Medulla oblongata (tissue), 1 donor: ENCODE measurements at regions not wholly inside any gene's neighbourhood (a gene's known extent, or its start where the extent isn't known, plus 50 kb on each side); places are given as distances from the start of the nearest gene placed in this dataset.
A peak's percentile ranks its signal among the peaks of the same experiment; 100 is the strongest.
"Not testable (repeated sequence)": the region's sequence is repeated elsewhere in the genome, so short reads cannot be mapped to it uniquely, and the experiment has no call there.

ENCODE experiments used
- DNase-seq: peaks from one replicate; pipeline ENCODE4 v3.0.0-alpha.2; 2015; ENCODE audit errors: extremely low spot score

DNA sequence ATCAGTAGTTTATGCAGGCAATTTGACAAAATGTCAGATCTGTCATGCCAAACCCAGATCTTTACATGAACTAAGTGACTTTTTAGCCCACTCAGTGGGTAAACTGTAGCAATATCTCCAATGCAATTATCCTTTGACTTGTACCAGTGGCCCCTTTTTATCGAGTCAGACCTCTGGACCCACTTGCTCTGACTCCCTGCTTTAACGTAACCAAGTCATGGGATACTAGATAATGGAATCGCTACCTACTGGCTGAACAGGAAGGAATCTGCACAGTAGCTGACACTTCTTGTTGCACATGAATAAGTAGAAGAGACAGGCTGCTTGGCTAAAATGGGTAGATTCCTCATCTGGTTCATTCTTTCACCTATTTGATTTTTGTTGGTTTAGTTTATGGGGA lies 128.4 kb upstream of the LYPLAL1 start:
- no peak for DNase-seq

DNA sequence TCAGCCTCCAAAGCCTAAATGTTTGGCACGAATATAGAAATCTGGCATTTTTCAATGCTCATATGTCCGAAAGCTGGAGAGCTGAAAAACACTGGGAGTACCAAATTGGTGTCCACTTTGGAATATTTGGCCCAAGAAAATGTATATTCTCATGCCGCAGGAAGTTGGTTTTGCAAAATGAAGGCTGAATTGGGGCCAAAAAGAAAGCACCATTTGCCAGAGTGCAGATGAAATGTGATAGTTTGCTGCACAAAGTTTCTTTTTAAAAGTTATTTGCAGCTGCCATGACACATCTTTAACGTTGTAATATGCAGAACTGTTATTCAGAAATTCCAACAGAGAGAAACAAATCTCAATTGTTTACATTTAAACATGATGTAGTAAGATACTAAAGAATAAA lies 124.2 kb upstream of the LYPLAL1 start:
- DNase-seq, result no peak

DNA sequence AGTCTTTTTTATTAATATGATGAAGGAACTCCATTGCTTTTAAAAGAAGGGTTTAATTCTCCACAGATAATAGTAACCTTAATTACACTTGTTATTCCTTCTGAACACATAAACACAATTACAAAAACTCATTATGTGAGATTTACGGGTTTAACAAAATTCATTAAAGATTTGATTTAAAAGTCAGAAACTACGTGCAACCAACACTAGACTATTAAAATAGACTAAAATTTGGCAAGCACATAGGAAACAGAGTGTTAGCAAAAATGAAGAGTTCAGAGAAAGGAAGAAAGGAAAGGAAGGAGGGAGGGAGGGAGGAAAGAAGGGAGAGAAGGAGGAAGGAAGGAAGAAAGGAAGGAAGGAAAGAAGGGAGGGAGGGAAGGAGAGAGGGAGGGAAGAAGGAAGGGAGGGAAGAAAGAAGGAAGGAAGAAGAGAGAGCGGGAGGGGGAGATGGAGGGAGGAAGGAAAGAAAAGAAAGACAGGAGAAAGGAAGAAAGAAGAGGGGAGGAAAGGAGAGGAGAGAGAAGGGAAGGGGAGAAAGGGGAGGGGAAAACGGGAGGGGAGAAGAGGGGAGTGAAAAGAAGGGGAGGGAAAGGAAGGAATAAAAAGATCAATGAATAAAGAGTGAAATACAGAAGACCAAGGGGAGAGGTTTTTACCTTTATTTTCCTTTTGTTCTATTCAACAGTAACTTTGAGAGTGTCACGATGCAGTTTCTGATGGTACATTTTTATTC lies 123.4 kb upstream of the LYPLAL1 start:
- no peak for DNase-seq

DNA sequence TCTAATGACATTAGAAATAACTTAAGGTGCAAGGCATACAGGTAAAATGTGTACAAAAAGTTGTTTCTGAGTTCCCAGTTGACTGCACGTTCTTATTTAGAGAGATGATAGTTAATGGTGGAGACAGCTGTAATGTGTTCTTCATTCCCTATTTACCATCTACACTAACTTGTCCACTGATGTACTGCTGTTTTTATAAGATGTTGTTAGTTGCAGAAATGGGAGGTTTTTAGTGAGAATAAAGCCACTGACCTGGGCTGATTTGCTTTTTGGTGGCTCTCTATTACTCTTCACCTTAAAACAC lies 122.9 kb upstream of the LYPLAL1 start:
- DNase-seq, result no peak

DNA sequence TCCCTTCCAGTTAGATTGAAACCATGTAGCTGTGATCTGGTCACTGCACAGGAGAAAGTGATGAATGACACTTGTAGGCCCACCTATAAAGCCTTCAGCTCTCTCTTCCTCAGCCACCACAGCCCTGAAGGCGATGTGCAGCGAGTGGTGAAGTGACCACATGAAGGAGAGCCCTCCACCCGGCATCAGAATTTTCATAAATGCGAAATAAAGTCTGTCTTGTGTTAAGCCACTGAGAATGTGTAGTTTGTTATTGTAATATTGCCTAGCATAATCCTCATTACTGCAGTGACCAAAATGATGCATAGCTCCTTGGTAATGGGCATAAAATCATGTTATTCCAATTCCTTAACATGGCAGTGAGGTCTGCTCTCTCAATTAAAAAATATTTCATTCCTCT lies 122.1 kb upstream of the LYPLAL1 start:
- no peak for DNase-seq

DNA sequence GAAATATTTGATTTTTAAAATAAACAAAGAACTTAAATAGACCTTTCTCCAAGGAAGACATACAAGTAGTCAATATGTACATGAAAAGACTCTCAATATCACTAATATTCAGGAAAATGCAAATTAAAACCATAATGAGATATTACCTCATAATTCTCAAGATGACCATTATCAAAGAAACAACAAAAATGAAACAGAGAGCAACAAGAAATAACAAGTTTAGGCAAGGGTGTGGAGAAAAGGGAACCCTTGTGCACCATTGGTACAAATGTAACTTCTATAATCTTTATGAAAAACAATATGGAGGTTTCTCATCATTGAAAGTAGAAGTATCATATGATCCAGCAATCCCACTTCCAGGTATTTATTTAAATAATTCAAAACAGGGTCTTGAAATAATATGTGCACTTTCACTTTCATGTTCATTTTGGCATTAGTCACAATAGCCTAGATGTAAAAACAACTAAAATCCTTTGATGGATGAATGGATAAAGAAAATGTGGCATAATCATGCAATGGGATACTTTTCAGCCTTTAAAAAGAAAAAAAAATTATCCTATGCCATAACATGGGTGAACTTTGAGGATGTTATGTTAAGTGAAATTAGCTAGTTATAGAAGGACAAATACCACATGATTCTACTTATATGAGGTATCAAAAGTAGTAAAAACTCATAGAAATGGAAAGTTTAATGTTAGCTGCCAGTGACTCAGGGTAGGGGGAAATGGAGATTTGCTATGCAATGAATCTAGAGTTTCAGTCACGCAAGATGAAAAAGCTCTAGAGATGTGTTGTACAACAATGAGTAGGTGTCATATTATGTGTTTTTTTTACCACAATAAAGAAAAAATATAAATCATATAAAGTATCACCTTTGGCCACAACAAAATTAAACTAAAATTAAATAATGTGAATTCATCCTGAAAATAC lies 114.5 kb upstream of the LYPLAL1 start:
- DNase-seq, result no peak

DNA sequence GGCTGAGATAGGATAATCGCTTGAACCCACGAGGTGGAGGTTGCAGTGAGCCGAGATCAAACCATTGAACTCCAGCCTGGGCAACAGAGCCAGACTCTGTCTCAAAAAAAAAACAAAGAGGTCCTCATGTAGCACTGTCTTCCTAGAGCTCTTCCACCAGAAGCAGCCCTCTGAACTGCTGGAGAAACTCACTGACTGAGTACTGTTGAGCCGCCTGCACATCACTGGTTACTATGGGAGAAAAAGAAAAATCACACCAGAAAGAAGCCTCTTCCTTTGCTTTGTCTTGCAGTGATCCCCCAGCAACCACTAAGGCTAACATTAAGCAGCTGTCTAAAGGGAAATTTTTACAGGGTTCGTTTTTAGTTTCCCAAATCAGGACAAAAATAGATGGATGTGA lies 112.9 kb upstream of the LYPLAL1 start:
- no peak for DNase-seq

DNA sequence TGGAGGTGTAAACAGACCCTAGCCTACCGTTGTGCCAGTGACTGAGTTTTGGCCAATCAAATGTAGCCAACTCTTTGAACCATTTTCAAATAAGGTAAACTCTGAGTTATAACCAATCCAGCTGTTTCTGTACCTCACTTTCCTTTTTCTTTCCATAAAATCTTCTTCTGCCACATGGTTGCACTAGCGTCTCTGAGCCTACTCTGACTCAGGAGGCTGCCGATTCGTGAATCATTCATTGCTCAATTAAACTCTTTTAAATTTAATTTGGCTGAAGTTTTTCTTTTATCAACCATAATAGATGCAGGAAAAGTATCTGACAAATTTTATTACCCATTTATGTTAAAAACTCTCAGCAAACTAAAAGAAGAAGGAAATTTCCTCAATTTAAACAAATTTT lies 111.5 kb upstream of the LYPLAL1 start:
- DNase-seq, result no peak

DNA sequence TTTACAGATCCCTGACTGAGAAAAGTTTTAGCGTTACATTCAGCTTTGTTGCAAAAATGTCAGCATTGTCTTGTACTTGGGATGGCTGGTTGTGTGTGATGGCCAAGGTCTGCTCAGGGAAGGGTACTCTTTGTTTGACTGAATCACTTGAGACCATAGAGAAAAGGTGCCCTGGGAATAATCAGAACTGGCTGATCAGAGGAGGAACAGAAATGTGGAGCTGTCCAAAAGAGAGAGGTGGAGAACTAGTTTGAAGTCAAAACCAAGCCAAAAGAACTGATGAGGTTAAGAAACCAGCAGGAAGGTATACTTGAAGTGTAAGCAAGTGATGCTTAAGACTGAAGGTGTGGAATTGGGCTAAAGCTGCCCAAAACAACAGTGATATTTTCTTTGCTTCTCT lies 107.6 kb upstream of the LYPLAL1 start:
- no peak for DNase-seq

DNA sequence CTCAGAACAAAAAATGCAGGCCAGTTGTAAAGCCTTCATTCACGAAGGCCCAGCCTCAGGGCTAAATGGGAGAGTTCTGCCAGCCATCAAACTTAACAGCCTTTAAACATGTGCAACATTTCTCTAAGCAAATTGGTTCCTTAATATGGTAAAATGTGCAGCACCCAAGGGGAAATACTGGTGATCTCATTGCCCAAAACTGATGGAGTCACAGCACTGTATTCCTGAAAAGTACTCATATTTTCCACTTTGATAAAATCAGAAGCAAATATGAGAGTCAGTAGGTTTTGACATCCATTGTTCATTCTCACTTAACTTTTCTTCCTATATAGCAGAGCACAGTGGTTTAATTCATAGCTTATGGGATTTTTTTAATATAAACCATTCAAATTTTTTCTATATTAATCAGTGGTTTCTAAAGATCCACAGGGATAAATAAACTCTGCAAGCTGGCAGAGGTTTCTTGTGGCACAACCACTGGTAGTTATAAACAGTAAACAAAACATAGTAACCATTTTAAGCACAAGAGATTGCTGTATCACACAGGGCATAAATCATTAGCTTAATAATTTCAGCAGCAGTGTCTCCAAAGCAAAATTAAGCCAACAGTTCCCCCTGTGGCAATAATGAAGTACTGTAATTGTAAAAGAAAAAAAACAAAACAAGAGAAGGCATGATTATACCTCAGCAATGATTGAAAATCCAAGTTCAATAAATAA lies 106.9 kb upstream of the LYPLAL1 start:
- DNase-seq, result peak; percentile 20

DNA sequence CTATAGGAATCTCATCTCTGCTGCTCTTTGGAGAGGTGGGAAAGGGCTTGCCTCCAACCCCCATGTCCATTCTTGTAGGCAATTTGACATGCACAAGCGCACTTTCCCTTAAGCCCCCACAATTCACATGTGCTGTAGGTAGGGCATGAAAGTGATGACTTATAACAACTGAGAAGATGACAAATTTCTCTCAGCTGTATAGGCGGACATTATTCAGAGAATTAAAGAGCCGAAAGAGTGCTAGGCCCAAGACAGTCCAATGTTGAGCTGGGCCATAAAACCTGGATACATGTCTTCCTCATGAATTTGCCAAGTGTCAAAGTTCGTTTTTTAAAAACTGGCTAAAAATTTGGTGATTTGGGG lies 106.3 kb upstream of the LYPLAL1 start:
- DNase-seq, result no peak

DNA sequence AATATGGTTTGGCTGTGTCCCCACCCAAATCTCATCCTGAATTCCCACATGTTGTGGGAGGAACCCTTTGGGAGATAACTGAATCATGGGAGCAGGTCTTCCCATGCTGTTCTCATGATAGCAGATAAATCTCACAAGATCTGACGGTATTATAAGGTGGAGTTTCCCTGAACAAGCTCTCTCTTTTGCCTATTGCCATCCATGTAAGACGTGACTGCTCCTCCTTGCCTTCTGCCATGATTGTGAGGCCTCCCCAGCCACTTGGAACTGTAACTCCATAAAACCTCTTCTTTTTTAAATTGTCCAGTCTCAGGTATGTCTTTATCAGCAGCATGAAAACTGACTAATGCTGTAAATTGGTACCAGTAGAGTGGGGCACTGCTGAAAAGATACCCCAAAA lies 103.3 kb upstream of the LYPLAL1 start:
- DNase-seq, result not testable (repeated sequence)

DNA sequence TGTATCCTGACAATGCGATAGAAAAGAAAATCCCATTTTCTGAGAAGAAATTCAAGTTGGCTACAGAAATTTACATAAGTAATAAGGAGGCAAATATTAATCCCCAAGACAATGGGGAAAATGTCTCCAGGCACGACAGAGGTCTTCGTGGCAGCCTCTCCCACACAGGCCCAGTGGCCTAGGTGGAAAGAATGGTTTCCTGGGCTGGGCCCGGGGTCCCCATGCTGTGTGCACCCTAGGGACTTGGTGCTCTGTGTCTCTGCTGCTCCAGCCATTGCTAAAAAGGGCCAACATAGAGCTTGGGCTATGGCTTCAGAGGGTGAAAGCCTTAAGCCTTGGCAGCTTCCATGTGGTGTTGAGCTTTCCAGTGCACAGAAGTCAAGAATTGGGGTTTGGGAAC lies 102.5 kb upstream of the LYPLAL1 start:
- no peak for DNase-seq

DNA sequence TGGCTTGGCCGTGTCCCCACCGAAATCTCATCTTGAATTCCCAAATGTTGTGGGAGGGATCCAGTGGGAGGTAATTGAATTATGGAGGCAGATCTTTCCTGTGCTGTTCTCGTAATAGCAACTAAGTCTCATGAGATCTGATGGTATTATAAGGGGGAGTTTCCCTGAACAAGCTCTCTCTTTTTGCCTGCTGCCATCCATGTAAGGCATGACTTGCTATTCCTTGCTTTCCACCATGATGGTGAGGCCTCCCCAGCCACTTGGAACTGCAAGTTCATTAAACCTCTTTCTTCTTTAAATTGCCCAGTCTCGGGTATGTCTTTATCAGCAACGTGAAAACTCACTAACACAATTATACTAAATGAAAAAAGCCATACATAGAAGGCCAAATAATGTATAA lies 101.3 kb upstream of the LYPLAL1 start:
- DNase-seq, result no peak

DNA sequence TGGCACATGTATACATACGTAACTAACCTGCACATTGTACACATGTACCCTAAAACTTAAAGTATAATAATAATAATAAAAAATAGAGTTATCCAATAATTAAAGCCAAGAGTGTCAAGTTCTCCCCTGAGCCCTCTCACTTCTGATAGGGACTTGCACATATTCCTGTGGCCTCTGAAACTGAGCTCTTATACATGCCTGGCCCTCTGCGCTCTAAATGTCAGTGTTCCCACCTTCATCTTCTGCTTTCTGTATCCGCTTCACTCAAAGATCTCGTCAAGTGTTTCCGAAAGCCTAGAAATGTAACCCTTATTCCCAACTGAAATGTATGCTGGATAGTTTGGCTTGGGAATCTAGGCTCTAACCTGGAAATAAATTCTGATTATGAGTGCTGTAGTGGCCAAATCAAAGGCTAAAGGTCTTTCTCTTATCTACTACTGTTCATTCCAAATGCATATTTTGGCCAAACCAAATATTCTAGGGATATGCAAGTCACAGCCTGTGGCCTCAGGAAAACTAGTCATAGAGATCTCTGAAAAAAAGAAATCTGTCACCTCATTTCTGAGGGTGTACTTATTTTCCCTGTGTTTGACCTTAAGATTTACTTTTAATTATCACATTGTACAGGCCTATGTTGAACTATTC lies 99.5 kb upstream of the LYPLAL1 start:
- DNase-seq, result no peak

DNA sequence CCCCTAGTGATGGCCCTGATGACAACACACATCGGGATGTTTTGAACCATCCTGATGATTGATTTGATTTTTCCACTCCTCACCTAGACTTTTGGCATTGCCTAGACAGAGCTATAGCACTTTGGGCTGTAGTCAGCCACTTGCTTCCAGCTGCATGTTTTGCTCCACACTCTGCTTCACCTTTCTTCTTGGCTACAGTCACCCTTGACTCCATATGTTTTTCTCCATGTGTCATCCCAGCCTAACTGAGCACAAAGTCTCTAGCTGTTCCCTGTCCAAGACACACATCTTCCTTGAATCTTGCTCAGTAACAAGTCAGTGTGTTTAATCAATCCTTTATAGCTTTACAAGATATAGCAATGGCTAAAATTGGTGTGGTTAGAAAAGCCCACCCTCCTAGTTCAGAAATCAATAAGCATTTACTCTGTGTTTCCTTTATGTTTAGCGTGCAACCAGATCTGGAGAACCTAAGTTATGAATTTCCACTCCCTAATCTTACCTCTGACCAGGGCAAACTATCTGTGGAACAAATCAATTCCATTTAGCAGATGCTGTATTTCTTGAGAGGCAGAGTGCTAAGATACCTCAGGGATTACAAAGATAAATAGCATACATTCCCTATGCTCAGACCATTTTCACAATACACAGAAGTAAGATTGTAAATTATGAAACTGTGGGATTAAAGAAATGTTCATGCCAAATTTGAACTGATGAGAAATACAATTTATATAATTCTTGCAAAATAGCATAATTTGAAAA lies 98.4 kb upstream of the LYPLAL1 start:
- DNase-seq, result no peak

DNA sequence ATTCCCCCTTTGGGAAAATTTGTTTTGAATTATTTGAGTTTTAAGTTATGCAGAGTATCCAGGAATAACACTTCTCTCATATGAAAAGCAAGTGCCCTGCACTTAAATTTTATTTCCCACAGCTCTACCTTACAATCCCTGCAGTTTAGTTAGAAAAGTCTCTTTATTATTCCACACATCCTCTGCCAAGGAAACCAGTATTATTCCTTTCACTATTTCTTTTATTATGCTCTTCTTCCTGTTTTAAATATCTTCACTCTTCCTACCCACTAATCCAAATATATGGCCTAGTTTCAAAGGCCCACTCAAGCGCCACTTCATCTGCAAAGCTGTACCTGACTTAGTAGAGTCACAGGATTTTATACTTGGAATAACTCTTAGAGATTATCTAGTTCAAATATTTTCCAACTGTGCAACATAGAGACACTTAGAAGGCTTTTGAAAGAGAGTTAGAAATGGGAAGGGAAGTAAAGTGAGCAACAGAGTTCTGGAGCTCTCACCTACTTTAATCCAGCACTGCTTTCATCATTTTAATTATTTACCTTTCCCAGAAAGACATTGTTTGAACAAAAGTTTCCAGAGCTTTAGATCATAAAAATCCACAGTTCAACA lies 97.2 kb upstream of the LYPLAL1 start:
- no peak for DNase-seq

DNA sequence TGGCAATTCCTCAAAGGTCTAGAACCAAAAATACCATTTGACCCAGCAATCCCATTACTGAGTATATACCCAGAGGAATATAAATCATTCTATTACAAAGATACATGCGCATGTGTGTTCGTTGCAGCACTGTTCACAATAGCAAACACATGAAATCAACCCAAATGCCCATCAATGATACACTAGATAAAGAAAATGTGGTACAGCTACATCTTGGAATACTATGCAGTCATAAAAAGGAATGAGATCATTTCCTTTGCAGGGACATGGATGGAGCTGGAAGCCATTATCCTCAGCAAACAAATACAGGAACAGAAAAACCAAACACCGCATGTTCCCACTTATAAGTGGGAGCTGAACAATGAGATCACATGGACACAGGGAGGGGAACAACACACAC lies 95.9 kb upstream of the LYPLAL1 start:
- DNase-seq, result not testable (repeated sequence)

DNA sequence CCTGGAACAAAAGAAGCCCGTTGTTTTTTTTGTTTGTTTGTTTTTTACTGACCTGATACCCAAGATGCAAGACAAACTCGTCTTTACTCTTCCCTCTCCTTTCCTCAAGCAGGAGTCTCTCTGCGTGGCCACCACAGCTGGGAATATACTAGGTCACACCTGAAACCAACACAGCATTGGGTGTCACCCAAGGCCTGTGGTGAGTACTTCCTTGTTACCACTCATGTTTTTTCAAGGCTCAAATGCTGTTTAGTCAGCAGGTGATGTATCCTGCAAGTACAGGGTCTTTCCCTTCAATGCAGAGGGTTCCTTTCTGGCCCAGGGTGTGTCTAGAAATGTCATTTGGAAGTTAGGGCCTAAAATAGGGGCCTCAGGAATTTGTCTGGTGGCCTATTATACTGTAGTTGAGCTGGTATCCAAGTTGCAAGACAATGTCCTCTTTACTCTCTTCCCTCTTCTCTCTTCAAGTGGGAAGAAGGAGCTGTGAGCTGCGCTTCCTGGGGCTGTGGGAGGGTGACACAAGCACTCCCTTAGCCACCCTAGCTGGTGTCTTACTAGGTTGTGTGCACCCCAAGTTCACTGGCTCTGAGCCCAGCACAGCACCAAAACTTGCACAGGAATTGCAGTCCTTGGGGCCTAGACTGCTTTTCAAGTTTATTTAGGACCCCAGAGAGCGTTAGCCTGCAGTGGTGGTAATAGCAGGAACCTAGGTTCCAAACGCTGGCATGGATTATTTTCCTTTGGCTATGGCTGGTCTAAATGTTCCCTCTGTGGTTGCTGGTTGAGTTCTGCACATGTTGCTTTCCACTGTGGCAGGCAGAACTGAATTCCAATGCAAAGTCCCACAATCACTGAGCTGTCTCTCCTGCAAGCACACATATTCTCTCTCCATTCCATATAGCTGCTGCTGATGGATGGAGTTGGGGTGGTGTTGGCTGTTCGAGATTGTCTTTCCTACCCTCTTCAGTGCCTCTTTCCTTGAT lies 91.4 kb upstream of the LYPLAL1 start:
- DNase-seq, result no peak

DNA sequence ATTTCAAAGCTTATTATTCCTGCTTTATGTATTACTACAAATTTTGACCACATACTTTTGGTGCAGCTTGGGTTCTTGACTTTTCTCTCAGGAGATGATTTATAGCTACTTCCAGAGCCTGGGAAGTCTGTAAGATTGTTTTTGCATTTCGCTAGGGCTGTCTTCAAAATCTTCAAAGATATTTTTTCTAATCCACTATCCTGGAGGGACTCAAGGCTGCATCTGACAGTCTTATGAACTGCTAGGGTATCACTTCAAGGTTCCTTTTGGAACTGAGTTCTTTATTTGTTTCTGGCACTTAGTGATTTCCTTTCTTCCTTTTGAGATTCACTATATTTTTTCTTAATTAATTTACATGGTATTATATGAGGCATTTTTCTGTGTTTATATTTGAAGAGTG lies 90.0 kb upstream of the LYPLAL1 start:
- no peak for DNase-seq
